ENCODE measurements at regions not wholly inside any gene's neighbourhood (a gene's known extent, or its start where the extent isn't known, plus 50 kb on each side); places are given as distances from the start of the nearest gene placed in this dataset.

GRCh38 chr2:208820014-208820688 lies 413.6 kb downstream of the PTH2R start:
- H3K9me2 ChIP-seq (ENCODE audit: insufficient read depth, low read length), result no peaks in the 10 kb centered on the region
- H3K36me3 ChIP-seq (ENCODE audit: insufficient read depth, low read length), result no peaks in the 10 kb centered on the region
- peak; percentile 74 for TF ChIP-seq CTCF (IDR thresholded peaks at IDR 0.05; ENCODE audit: poor library complexity, severe bottlenecking)
- no peak for TF ChIP-seq EZH2 (IDR thresholded peaks at IDR 0.05; ENCODE audit: borderline replicate concordance, insufficient read depth, low read length, poor library complexity, severe bottlenecking)
- TF ChIP-seq RAD21 (conservative IDR thresholded peaks at IDR 0.05), result peak; percentile 72
- TF ChIP-seq EP300 (conservative IDR thresholded peaks at IDR 0.05; ENCODE audit: poor library complexity, severe bottlenecking), result no peak
- peak; percentile 75 for TF ChIP-seq SMC3 (conservative IDR thresholded peaks at IDR 0.05; ENCODE audit: poor library complexity)
- TF ChIP-seq TAF1 (IDR thresholded peaks at IDR 0.05; ENCODE audit: low read depth), result no peak
- H2AFZ ChIP-seq (ENCODE audit: low read depth, low read length), result no peak overlapping the region
- H3K27me3 ChIP-seq (ENCODE audit: insufficient read depth, low read depth, low read length), result no peaks in the 10 kb centered on the region
- H3K9me3 ChIP-seq (ENCODE audit: low read length), result no peaks in the 10 kb centered on the region
- no peaks in the 10 kb centered on the region for H3F3A ChIP-seq (ENCODE audit: insufficient read depth, low read length, poor library complexity, severe bottlenecking)
- no peak overlapping the region for H3K9ac ChIP-seq (ENCODE audit: low read length)
- no peak overlapping the region for H3K4me2 ChIP-seq (ENCODE audit: low read length)
- no peaks in the 10 kb centered on the region for H4K20me1 ChIP-seq (ENCODE audit: insufficient read depth)
- no peaks in the 10 kb centered on the region for H3K79me2 ChIP-seq (replicated peaks; ENCODE audit: insufficient read depth, low read length)
- H3K4me3 ChIP-seq (ENCODE audit: low read length), result no peak overlapping the region
- H3K27ac ChIP-seq (ENCODE audit: low read length), result no peak overlapping the region

GRCh38 chr2:208827109-208827508 lies 420.5 kb downstream of the PTH2R start:
- Histone ChIP-seq H3K79me2 (replicated peaks; ENCODE audit: insufficient read depth, low read length) (no peaks in the 10 kb centered on the region), H3K9ac (ENCODE audit: low read length) (no peak overlapping the region), H3K36me3 (ENCODE audit: insufficient read depth, low read length) (no peaks in the 10 kb centered on the region), H3K4me2 (ENCODE audit: low read length) (no peak overlapping the region), H3K4me3 (ENCODE audit: low read length) (no peak overlapping the region), H3F3A (ENCODE audit: insufficient read depth, low read length, poor library complexity, severe bottlenecking) (no peaks in the 10 kb centered on the region), H4K20me1 (ENCODE audit: insufficient read depth) (no peaks in the 10 kb centered on the region), H3K27ac (ENCODE audit: low read length) (no peak overlapping the region), H3K9me2 (ENCODE audit: insufficient read depth, low read length) (no peaks in the 10 kb centered on the region), H3K27me3 (ENCODE audit: insufficient read depth, low read depth, low read length) (no peaks in the 10 kb centered on the region), H2AFZ (ENCODE audit: low read depth, low read length) (no peak overlapping the region), H3K9me3 (ENCODE audit: low read length) (no peaks in the 10 kb centered on the region)
- no peak for TF ChIP-seq CTCF (IDR thresholded peaks at IDR 0.05; ENCODE audit: poor library complexity, severe bottlenecking)
- TF ChIP-seq TAF1 (IDR thresholded peaks at IDR 0.05; ENCODE audit: low read depth), result no peak
- no peak for TF ChIP-seq POLR2AphosphoS5 (IDR thresholded peaks at IDR 0.05)
- no peak for TF ChIP-seq RAD21 (conservative IDR thresholded peaks at IDR 0.05)
- TF ChIP-seq SMC3 (conservative IDR thresholded peaks at IDR 0.05; ENCODE audit: poor library complexity), result no peak
- no peak for TF ChIP-seq MXI1 (conservative IDR thresholded peaks at IDR 0.05; ENCODE audit: poor library complexity, severe bottlenecking)
- TF ChIP-seq EZH2 (IDR thresholded peaks at IDR 0.05; ENCODE audit: borderline replicate concordance, insufficient read depth, low read length, poor library complexity, severe bottlenecking), result no peak
- no peak for TF ChIP-seq REST (IDR thresholded peaks at IDR 0.05; ENCODE audit: borderline replicate concordance)
- TF ChIP-seq EP300 (conservative IDR thresholded peaks at IDR 0.05; ENCODE audit: poor library complexity, severe bottlenecking), result no peak
